GM23338 (cell line): ENCODE measurements at regions not wholly inside any gene's neighbourhood (a gene's known extent, or its start where the extent isn't known, plus 50 kb on each side); places are given as distances from the start of the nearest gene placed in this dataset.

Source experiments
- CTCF ChIP-seq, 2 experiments: fragments of 200-600 bp in 1 of 2; sonication (generic) in 1 of 2; conservative IDR thresholded peaks; 2 replicates each; pipeline versions ENCODE4 v1.5.1 to v1.6.1; 2016 to 2017; ENCODE audit warnings: antibody characterized with exemption in 2 of 2, low read depth in 2 of 2, mild to moderate bottlenecking in 2 of 2, moderate library complexity in 1 of 2
- EZH2phosphoT487 ChIP-seq: fragments of 200-600 bp; sonication (generic); IDR thresholded peaks from one replicate; pipeline ENCODE4 v1.8.1; 2018; ENCODE audit warnings: antibody characterized with exemption; ENCODE audit not compliant: unreplicated experiment
- ZNF462 ChIP-seq: fragments of 250-450 bp; sonication (Bioruptor Pico); IDR thresholded peaks from 2 replicates; pipeline ENCODE4 v1.5.0; 2020; ENCODE audit warnings: mild to moderate bottlenecking, moderate library complexity

GRCh38 chr1:57887964-57888491, 464.2 kb upstream of the DAB1 start:
- TF ChIP-seq CTCF (conservative IDR thresholded peaks at IDR 0.05; ENCODE audit: low read depth in 2 of 2): no peak
- no peak for TF ChIP-seq EZH2phosphoT487
- TF ChIP-seq ZNF462 (CRISPR knock-in tag): no peak
